Amygdala (tissue), 56 donors: ENCODE measurements at regions not wholly inside any gene's neighbourhood (a gene's known extent, or its start where the extent isn't known, plus 50 kb on each side); places are given as distances from the start of the nearest gene placed in this dataset.
A peak's percentile ranks its signal among the peaks of the same experiment; 100 is the strongest.

Source experiments
- DNase-seq, 56 donors: peaks; one replicate each; lab custom pipeline; 2025; lab: John Stamatoyannopoulos, UW

DNA sequence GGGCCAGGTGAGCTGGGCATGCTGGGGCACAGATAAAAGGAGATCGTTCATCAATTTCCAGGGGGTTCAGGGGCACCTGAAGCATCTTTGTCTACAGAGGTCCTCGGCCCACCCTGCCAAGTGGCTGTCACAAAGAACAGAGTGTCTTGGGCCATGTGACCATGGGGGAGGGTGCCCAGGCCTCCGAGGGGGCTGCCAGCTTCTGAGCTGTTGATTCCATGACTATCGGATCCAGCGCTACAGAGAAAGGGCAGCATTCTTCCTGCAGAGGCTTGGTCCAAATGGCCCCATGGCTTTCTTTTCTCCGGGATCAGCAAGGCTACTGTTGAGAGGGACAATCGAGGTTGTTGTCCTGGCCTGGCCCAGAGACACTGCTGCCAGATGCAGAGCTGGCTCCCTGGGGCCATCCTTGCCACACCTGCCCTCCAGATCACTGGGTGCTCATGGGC, 289.2 kb downstream of the ZSWIM6 start:
- DNase-seq: peak; percentile 35 to 96 (median 86)

DNA sequence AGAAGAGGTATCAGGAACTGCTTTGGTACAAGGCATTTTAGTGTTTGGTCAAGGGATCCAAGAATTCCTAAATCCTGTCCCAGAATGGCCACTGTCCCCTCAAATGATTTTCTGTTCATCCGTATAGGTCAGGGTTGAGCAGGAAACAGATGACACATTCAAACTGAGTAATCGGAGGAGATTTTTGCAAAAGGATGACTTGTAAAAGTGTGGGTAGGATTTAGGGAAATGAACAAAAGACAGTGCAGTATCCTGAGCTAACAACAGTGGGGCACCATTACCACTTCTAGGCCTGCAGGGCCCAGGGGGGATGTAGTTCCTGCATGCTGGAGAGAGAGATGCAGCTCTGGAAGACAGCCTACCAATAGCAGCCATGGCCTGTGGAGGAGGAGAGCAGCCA, 290.1 kb downstream of the ZSWIM6 start:
- no peak for DNase-seq

DNA sequence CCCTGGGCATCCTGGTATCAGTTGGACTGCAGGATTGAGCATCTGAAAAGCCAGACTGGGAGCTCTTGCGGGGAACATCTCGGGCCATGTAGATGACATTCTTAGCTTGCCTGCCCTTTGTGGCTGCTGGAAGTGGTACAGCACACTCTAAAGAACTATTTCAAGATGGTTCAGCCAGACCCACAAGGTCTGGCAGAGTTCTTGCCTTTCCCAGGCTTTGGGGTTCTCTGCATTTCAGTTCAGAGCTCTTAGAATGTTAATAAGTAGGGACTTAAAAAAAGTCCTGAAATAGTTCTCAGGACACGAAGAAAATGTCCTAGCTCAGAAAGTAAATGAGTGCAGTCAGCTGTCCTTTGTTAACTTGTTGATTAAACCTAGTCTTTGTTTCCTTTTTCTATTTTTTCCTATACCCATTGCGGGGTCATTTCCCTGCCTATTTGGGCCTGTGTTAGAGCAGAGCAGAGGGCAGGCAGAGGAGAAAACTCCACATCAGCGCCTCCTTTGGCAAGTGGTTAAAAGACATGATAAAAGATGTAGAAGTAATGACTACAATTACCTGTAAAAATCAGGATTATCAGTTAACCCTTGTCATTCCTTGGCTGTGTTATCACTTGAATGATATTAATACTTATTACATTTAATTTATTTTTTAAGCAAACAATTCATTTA, 291.5 kb downstream of the ZSWIM6 start:
- DNase-seq: peak in 9 of 56 donors; percentile 14 to 42 (median 36)

DNA sequence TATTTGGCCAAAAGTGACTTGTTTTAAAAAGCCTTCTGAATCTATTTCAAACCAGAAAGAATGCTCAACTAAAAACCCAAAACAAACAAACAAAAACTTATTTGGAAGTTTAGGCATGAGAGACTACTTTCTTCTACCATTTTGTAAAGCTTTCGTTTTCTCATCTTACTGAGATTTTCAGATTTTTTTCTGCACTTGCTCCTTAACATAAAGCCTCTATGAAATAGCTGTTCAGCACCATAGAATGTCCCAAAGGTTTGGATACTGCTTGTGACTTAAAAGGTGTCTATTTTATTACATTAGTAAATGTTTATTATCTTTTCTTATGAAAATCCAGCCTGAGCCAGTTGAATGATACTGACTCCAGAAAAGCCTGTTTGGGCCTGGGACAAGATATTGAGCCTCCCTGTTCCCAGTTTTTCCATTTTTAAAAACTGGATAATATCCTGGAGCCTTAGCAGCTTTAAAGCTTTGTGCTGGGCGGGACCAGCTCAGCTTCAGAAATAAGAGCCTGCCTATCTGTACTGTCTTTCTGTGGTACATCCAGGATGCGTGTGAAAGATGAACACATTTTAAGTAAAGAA, 292.6 kb downstream of the ZSWIM6 start:
- no peak for DNase-seq

DNA sequence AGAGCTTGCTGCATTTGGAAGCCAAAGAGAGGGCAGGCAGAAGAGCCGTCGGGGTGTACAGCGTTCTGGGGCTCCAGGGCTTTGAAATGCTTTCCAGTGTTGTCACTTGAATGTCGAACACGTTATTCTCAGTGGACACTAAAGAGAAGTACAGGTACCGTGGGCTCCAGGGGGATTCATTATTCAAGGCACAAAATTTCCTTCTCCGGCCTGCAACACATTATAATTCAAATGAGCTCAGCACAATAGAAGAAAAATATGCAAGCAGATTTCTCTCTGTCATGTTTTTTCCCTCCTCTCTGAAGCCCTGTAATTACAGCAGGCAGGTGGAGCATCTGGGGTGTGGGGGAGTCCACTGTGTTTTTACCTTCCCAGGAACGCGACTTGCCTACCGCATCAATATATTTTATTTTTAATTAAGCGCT, 293.1 kb downstream of the ZSWIM6 start:
- DNase-seq: peak in 4 of 56 donors; percentile 30 to 54 (median 45)

DNA sequence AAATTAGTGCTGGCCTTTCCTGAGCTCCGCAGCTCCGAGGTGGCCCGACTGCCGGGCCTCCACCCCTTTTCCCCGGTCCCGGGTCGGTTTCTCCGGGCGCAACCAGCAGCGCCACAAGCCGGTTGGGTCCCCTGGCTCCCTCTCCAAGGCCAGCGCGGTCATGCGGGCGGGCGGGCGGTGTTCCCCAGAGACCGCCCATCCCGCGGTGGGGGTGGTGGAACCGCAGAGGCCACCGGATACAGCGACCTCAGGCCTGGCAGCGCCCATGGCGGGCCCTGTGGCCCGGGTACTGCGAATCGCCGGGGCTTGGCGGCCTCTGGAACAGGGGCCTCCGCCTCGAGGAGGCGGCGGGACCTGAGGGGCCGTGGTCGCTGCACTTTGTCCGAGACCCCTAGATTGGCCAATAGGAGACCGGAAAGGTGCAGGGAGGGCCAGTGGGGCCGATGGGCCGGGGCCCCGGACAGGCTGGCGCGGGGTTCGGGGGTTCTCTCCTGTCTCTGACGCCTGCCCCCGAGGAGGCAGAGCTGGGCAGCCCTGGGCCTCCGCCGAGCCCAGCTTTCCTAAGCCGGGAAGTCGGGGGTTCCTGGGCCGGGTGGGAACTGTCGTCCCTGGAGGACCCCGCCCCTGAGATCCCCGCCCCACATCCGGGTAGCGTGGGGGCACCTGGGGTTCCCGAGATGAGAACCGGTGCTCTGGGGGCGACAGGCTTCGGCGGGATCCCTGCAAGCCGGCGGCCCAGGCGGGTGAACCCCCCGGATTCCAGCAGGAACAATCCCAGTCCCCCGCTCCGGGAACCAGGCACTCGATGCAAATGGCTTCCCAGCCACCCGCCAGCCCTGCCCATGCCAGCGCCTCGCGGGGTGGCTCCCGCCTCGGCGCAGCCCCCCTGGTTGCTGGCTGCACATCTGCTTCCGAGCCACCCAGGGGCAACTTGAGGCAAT, 293.9 kb downstream of the ZSWIM6 start:
- DNase-seq: peak in 55 of 56 donors; percentile 23 to 89 (median 73)

DNA sequence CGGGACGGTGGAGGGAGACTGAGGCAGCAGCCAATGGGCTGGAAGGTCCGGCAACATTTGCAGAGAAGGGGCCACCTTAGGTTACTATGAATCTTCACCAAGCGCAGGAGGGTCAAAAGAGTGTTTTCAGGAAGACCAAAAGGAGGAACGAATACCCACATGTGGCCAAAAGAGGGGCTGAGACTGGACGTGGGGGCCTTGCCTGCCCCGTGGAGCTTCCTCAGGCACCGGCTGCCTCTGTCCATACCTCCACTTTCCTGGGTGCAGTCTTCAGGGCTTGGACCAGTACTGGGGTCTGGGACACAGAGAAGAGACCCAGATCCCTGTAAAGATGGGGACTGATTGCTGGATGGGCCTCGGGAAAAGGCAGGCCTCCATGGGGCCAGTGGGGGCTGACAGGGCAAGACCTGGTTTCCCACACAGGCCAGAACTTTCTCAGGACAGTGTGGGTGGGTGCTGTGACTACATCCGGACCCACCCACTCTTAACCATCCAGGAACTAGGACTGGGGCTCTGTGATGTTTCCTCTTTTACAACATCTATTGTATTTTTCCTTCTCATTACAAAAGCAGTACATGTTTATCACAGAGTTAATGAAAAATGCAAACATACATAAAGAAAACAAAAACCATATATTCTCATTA, 294.7 kb downstream of the ZSWIM6 start:
- peak in 2 of 56 donors; percentile 19 to 38 for DNase-seq

DNA sequence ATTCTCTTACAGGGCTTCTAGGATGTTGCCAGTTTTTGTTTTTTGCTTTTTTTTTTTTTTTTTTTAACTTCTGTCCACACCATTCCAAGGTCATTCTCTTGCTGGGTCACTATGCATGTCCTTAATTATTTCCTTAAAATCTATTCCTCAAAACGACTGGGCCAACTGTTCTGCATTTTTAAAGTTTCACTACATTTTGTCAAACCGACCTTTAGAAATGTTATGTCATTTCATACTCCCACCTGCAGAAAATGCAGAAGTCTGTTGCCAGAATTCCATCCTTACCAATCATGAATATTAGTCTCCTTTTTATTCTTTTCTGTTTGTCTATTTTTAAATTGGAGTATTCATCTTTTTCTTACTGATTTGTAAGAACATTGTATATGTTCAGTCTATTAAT, 295.5 kb downstream of the ZSWIM6 start:
- no peak for DNase-seq

DNA sequence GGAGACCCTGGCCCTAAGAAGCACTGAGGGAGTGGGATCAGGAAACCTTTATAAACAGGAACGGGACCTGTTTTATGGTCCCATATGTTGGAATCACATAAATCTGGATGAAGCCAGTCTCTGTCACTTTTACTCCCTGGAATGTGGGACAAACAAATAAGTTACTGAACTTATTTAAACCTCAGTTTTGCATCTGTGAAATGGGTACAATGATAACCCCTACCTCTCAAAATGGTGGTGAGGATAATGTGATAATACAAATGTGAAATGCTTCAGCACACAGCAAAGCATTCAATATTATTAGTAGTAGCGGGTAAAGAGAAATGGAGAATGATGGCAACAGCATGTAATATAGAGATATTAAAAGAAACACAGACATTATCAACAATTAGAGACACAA, 298.9 kb downstream of the ZSWIM6 start:
- DNase-seq: no peak

DNA sequence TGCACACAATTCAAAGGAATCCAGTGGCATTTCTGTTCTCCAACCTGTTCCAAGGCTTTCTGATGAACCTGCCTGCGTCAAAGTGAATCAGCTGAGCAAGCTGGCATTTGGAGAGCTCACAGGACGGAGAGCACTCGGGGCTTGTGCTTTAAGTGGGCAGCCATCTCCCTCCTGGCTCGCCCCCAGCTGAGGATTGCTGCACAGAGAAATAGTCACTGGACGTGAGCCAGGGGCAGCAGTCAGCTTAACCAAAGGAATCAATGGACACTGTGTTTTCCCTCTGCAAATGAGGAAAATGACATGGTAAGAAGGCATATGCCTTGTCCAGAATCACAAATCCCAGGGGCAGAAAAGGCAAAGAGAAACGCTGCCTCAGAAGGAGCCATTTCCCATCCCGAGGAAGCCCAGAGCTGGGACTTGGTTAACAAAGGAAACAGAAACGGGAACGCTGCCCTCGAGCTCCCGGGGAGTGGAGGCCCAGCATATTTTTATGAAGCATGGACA, 299.4 kb downstream of the ZSWIM6 start:
- peak in 55 of 56 donors; percentile 25 to 90 (median 77) for DNase-seq

DNA sequence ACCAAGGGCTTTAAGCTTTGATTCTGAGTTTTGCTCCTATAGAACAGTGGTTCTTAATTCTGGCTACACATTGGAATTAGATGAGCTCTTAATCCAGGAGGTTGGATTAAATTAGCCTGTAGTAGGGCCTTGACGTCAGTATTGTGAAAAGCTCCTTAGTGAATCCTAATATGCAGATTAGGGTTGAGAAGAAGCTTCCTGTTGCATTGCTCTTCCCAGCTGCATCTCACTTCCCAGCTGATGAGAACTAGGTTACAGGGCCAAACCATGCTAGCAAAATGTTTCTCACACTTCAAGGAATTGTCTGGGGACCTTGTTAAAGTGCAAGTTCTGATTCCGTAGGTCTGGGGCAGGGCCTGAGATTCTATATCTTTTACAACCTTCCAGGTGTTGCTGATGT, 300.0 kb downstream of the ZSWIM6 start:
- DNase-seq: no peak

DNA sequence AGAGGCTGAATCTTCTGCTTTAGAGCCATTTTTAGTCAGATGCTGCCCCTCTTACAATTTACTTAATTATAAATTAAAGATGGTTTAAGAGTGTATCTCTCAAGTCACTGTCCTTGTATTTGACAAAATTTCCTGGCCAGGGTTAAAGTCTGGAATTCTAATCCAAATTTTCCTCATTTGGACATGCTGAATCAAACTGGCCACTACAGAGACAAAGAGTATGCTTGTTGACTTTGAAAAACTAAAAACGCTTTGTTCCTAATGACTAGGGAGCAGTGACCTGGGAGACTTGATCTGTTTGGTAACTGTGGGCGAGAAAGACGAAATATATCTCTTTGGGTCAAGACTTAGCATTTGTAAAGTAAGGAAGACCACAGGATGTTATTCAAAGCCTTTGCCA, 303.2 kb downstream of the ZSWIM6 start:
- DNase-seq: no peak

DNA sequence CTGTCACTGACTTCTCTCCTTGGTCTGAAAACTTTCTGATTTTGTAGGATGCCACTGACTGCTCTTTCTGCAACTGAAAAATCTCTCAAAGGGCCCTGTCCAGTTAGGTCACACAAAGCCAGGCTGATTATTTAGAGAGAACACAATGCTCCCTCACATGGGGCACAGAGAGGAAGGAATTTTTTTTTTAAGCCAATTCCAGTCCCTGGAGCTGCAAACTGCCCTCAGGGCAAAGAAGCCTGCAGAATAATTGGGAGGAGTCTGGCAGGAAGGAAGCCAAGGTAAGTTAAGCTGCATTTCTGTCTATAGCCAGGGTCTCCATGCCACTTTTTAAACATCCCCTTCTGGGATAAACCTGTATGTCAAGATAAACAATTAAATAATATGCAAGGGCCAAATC, 305.5 kb downstream of the ZSWIM6 start:
- DNase-seq: peak in 20 of 56 donors; percentile 7 to 76 (median 34)

DNA sequence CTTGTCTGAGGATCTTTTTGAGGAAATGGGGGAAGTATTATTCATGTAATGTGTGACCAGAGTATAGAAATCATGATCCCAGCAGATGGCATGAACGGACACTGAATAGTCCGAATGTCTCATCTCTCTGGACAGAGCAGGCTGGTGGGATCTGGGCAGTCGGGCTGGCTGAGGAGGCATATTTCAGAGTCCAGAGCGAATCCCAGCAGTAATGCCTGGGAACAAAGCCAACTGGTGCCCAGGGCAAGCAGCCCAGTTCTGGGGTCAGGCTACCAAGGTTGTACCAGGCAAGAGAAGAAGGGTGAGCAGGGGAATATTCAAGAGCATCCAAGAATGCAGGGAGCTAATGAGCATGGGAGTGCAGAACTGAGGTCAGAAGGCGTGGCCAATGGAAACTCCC, 306.4 kb downstream of the ZSWIM6 start:
- peak in 50 of 56 donors; percentile 18 to 85 (median 56) for DNase-seq

DNA sequence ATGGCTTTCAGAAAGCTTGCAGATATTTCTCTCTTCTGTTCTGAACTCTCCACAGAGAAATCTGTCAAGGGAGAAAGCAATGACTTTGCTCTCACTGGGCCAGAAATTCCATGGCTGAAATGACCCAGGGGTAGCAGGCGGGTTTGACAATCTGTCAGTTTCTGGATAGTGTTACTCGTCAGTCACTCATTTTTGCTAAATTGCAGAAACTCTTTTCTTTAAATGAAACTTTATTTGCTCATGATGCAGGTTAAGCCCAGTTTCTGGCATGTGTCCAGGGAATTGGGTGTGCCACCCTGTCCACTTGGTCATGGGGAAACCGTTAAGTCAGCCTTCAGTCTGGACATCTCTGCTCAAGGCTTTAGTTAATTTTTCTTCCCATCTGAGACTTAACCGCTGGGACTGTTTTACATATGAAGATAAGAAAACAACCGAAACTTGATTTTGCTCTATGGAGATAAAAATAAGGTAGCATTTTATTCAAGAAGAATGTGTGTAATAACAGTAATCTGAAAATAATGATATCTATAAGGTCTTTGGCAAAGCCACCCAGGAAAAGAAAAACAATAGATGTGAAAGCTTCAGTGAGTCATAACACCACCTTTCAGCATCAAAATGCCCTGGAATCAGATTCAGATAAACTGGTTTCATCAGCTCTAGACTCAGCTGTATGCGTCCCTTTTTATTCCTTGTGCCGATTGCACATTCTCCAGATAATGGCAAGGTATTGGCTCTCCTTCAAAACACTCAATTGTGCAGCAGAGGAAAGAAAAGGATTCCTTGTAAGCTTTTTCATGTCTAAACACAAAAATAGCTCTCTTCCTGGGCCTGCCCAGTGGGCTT, 308.3 kb downstream of the ZSWIM6 start:
- peak in 1 of 56 donors; percentile 10 for DNase-seq

DNA sequence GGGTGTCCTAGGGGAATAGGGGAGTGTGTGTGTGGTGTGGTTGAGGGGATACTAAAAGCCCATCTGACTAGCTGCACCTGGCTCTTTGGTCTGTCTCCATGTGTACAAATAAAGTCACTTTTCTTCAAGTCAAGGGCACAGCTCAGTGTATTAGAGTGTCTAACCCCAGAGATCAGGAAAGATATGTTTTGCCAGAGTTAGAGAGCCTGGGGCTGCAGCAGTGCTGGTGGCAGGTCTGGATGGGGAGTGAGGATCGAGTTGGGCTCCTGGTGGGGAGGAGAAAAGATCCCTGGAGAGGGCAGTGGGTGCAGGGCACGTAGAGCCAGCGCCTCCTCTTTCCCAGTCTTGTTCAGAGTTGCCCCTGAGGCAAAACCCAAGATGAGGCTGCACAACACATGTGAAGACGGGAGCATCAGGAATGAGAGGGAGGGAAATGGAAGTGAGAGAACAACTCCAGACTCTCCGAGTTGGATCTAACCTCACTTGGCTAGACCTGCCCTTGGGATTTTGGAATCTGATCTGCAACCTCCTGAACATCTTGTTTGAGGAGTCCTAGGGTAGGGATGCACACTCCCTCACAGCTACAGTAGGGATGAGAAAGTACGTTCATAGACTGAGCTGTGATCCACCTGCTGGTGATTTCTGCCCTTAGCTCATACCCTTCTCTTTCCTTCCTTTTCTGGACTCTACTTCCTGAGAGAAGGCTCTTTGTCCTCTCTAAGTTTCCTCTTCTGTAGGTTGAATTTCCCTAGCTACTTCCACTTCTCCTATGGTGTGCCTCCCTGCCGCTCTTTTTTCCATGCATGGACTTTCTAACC, 309.9 kb downstream of the ZSWIM6 start:
- no peak for DNase-seq

DNA sequence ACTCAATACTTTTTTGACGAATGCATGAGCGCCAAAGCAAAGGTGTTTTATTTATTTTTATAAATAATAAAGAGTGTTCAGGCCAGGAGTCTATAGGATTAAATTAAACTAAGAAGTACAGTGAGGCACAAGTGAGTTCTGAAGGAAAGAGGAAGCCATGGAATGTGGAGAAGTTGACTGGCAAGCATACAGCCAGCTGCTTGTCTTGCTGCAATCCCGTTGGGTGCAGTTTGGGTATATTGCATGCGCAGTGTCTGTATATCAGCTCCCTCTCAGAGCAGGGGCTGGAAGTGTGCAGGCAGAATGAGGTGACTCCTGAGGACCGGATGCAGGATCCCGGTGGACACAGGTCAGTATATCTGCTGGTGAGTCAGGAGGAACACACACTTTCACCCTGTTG, 315.6 kb downstream of the ZSWIM6 start:
- no peak for DNase-seq

DNA sequence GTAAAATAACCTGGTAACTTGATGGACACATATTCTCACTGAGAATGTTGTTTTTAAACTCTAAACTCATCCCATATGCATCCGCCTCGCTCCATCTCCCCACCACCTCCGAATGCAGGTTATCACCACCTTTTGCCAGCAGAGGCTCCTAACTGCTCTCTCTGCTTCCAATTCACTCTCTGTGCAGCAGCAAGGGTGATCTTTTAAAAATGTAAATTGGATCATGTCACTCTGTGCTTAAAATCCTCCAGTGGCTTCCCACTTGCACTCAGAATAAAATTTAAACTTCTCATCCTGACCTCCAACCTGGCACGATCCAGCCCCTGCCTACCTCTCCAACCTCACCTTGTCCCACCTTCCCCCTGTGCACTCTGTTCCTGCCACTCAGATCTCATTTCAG, 317.2 kb downstream of the ZSWIM6 start:
- no peak for DNase-seq

DNA sequence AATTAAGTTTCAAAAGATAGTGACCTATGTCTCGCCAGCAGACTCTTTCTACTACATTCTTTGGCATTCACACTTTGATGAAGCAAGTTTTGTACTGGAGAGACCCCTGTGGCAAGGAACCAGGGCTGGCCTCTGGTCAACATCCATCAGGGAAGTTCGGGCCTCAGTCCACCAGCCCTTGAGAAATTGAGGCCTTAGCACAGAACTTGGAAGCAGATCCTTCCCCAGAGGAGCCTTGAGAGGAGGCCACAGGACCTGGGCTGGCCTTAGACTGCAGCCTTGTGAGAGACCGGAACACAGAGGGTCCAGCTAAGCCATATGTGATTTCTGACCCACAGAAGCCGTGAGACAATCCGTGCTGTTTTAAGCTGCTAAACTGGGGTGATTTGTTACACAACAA, 317.9 kb downstream of the ZSWIM6 start:
- DNase-seq: no peak
